RWPE2 (cell line): ENCODE measurements at regions not wholly inside any gene's neighbourhood (a gene's known extent, or its start where the extent isn't known, plus 50 kb on each side); places are given as distances from the start of the nearest gene placed in this dataset.

Experiments
- ATAC-seq: fragments of 200-7000 bp; cut with Tn5 transposase; 3 replicates; pipeline ENCODE4 v1.9.1; 2021; ENCODE audit warnings: low read depth
- DNase-seq: peaks from one replicate; pipeline ENCODE4 v3.0.0-alpha.2; 2020; ENCODE audit warnings: low spot score
- H3K27ac ChIP-seq: fragments of 450-650 bp; 2 replicates; pipeline ENCODE4 v1.5.1; 2017; ENCODE audit warnings: mild to moderate bottlenecking; ENCODE audit not compliant: poor library complexity, severe bottlenecking
- H3K27me3 ChIP-seq: fragments of 250-450 bp; sonication (Bioruptor Pico); 2 replicates; pipeline ENCODE4 v1.5.1; 2021; ENCODE audit warnings: mild to moderate bottlenecking, moderate library complexity; ENCODE audit not compliant: insufficient read depth, poor library complexity, severe bottlenecking
- H3K36me3 ChIP-seq: fragments of 250-450 bp; sonication (Bioruptor Pico); 2 replicates; pipeline ENCODE4 v1.5.1; 2020; ENCODE audit warnings: low read depth, mild to moderate bottlenecking, moderate library complexity
- H3K4me1 ChIP-seq: fragments of 250-450 bp; sonication (Bioruptor Pico); 2 replicates; pipeline ENCODE4 v1.5.1; 2021; ENCODE audit warnings: mild to moderate bottlenecking, moderate library complexity; ENCODE audit not compliant: insufficient read depth, poor library complexity, severe bottlenecking
- H3K4me3 ChIP-seq: fragments of 250-450 bp; sonication (Bioruptor Pico); 2 replicates; pipeline ENCODE4 v1.5.1; 2021; ENCODE audit warnings: mild to moderate bottlenecking, moderate library complexity; ENCODE audit not compliant: severe bottlenecking
- H3K9me3 ChIP-seq: fragments of 250-450 bp; sonication (Bioruptor Pico); 2 replicates; pipeline ENCODE4 v1.5.1; 2021; ENCODE audit warnings: mild to moderate bottlenecking, moderate library complexity; ENCODE audit not compliant: severe bottlenecking
- CTCF ChIP-seq: fragments of 450-650 bp; IDR thresholded peaks from one replicate; pipeline ENCODE4 v1.5.1; 2017; ENCODE audit warnings: mild to moderate bottlenecking, moderate library complexity; ENCODE audit not compliant: poor library complexity, severe bottlenecking

GRCh38 chr2:18891600-18892345 is 302.4 kb upstream of the NT5C1B start:
- H3K4me3 ChIP-seq, result no peak overlapping the region
- no peak for TF ChIP-seq CTCF
- H3K9me3 ChIP-seq, result no peaks in the 10 kb centered on the region
- DNase-seq, result no peak
- H3K27me3 ChIP-seq, result no peaks in the 10 kb centered on the region
- H3K27ac ChIP-seq, result no peak overlapping the region
- no peak for ATAC-seq
- H3K36me3 ChIP-seq, result no peaks in the 10 kb centered on the region
- no peaks in the 10 kb centered on the region for H3K4me1 ChIP-seq

DNA sequence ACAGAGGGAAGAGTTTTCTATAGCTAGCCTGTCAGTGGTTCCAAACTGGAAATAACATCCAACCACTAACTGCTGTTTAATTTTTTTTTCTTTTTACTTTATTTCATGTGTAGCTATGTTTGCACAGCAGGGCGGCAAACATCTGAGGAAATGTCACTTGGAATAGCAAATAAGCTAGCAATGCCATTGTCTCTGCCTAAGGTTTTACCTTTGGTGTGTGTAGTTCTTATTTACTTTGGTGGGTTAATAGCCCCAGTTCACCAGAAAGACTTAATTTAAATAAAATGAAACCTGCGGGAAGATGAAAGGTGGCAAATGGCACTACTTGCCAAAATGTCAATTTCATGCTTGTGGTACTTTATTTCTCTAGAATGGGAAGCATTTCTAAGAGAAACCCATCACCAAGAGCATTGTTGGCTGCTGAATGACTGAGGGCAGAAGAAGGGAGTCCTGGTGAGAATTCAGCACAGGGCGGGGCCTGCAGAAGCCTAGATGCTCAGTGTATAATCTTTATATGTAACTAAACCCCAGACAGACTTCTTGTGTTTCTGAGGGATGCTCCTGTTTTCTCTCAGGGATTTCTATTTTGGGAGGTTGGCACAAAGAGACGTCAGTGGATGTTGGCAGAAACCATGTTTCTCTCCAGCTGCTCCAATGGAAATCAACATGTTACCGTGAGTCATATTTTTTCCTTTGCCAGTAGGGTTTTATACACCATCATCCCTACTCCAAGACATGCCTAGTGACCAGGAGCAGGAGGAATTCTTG is 300.4 kb upstream of the NT5C1B start:
- H3K9me3 ChIP-seq, result no peaks in the 10 kb centered on the region
- H3K4me3 ChIP-seq, result no peak overlapping the region
- H3K27ac ChIP-seq, result no peak overlapping the region
- H3K4me1 ChIP-seq, result no peaks in the 10 kb centered on the region
- H3K36me3 ChIP-seq, result no peaks in the 10 kb centered on the region
- no peaks in the 10 kb centered on the region for H3K27me3 ChIP-seq
- TF ChIP-seq CTCF, result no peak
- ATAC-seq (no peak), DNase-seq (no peak)

DNA sequence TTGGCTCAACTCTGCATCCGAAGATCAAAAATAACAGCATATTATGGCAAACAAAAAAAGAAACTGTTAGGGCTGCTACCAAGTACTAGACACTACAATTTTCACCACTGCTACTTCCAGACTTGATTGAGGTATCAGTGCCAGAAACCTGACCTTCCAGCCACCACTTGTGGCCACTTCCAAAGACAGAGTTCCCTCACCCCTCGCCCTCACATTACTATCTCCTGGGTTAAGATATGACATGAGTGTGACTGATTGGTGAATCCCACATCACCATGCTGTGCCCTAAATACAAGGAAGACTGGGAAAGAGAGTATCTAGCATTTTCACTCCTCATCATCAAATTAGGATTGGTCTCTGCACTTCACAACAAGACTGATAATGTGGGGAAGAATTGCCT is 296.1 kb upstream of the NT5C1B start:
- H3K36me3 ChIP-seq, result no peaks in the 10 kb centered on the region
- DNase-seq, result no peak
- no peak for ATAC-seq

DNA sequence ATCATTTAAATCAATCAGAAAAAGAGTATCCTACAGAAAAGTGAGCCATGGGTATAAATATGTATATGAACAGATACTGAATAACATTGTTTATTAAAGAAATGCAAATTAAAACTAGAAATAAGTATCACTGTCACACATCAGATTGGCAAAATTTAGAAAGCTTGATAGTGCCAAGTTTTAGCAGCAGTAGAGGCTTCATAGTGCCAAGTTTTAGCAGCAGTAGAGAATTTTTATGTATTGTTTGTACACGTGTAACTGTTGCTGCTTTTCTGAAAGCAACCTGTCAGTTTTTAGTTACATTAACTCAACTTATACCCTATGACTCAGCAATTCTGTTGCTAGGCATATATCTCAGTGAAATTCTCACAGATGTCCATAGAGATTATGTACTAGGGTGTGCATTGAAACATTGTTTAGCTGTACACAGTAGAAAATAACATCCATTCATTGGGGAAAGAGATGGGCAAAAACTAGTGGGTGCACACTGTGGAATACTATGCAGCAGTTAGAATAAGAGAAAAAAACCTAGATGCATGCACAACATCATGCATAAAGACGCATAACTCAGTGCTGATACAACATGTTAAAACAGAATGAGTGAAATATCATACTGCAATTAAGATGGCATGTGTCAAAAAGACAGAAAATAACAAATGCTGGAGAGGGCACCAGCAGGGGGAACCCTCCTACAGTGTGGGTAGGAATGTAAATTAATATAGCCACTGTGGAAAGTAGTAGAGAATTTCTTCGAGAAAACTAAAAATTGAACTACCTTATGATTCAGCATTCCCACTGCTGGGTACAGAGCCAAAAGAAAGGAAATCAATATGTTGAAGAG is 294.5 kb upstream of the NT5C1B start:
- H3K4me3 ChIP-seq, result no peak overlapping the region
- H3K27me3 ChIP-seq, result no peaks in the 10 kb centered on the region
- no peaks in the 10 kb centered on the region for H3K36me3 ChIP-seq
- TF ChIP-seq CTCF, result peak; percentile 61
- H3K4me1 ChIP-seq, result no peaks in the 10 kb centered on the region
- no peaks in the 10 kb centered on the region for H3K9me3 ChIP-seq
- ATAC-seq (no peak), DNase-seq (no peak)
- no peak overlapping the region for H3K27ac ChIP-seq

More for the DNA sequence above, 296.1 kb upstream of the NT5C1B start:
- Histone ChIP-seq H3K27me3 (no peaks in the 10 kb centered on the region), H3K27ac (no peak overlapping the region), H3K4me1 (no peaks in the 10 kb centered on the region), H3K4me3 (no peak overlapping the region), H3K9me3 (no peaks in the 10 kb centered on the region)
- no peak for TF ChIP-seq CTCF
